CD4-positive, alpha-beta memory T cell (primary cell): ENCODE measurements at regions not wholly inside any gene's neighbourhood (a gene's known extent, or its start where the extent isn't known, plus 50 kb on each side); places are given as distances from the start of the nearest gene placed in this dataset.
"Not testable (repeated sequence)": the region's sequence is repeated elsewhere in the genome, so short reads cannot be mapped to it uniquely, and the experiment has no call there.

Experiments used
- CTCF ChIA-PET: fragments of 350-600 bp; sonication (Branson Sonifier 250); formaldehyde crosslinking; loops from one replicate; lab custom pipeline; 2021; ENCODE audit warnings: inconsistent platforms; ENCODE audit not compliant: partially characterized antibody; lab: Charles Lee
- POLR2A ChIA-PET: fragments of 350-600 bp; sonication (Branson Sonifier 250); formaldehyde crosslinking; loops from one replicate; lab custom pipeline; 2021; ENCODE audit not compliant: partially characterized antibody; lab: Charles Lee
- DNase-seq, 5 donors: peaks; one replicate each; pipeline versions ENCODE4 v3.0.0 to v3.0.0-alpha.2; 2020 to 2022; ENCODE audit warnings: mixed read lengths in 1 of 5
- H3K27ac ChIP-seq: one replicate; pipeline ENCODE4 v1.7.0; 2013; ENCODE audit warnings: low read depth, low read length
- H3K27me3 ChIP-seq: 2 replicates; pipeline ENCODE4 v1.7.0; 2013; ENCODE audit warnings: mild to moderate bottlenecking, low read length, moderate library complexity; ENCODE audit not compliant: insufficient read depth
- H3K36me3 ChIP-seq: 2 replicates; pipeline ENCODE4 v1.7.0; 2013; ENCODE audit warnings: mild to moderate bottlenecking, low read length, moderate library complexity; ENCODE audit not compliant: insufficient read depth
- H3K4me1 ChIP-seq: 2 replicates; pipeline ENCODE4 v1.7.0; 2013; ENCODE audit warnings: mild to moderate bottlenecking, low read length, moderate library complexity; ENCODE audit not compliant: insufficient read depth
- H3K4me3 ChIP-seq, 2 donors: one replicate each; pipeline ENCODE4 v1.7.0; 2013; ENCODE audit warnings: low read length in 2 of 2, mild to moderate bottlenecking in 1 of 2
- H3K9me3 ChIP-seq, 2 donors: one replicate each; pipeline ENCODE4 v1.7.0; 2013; ENCODE audit warnings: low read length in 2 of 2, control low read depth in 1 of 2; ENCODE audit not compliant: control insufficient read depth in 1 of 2
- H3K27ac Mint-ChIP-seq, 7 donors: one replicate each; pipeline ENCODE4 v1.8.0; 2020 to 2021; ENCODE audit warnings: mixed read lengths in 7 of 7, mild to moderate bottlenecking in 6 of 7, inconsistent platforms in 3 of 7, moderate library complexity in 3 of 7
- H3K27me3 Mint-ChIP-seq, 2 donors: one replicate each; pipeline ENCODE4 v1.8.0; 2020 to 2021; ENCODE audit warnings: mixed read lengths in 2 of 2
- H3K36me3 Mint-ChIP-seq, 2 donors: one replicate each; pipeline ENCODE4 v1.8.0; 2020 to 2021; ENCODE audit warnings: mixed read lengths in 2 of 2, inconsistent platforms in 1 of 2, mild to moderate bottlenecking in 1 of 2
- H3K4me1 Mint-ChIP-seq, 4 donors: one replicate each; pipeline ENCODE4 v1.8.0; 2020 to 2021; ENCODE audit warnings: mixed read lengths in 4 of 4, mild to moderate bottlenecking in 1 of 4
- H3K4me3 Mint-ChIP-seq, 8 donors: one replicate each; pipeline ENCODE4 v1.8.0; 2020 to 2021; ENCODE audit warnings: mixed read lengths in 8 of 8, mild to moderate bottlenecking in 7 of 8, moderate library complexity in 6 of 8, inconsistent platforms in 3 of 8
- H3K9me3 Mint-ChIP-seq, 8 donors: one replicate each; pipeline ENCODE4 v1.8.0; 2020 to 2021; ENCODE audit warnings: mixed read lengths in 8 of 8, mild to moderate bottlenecking in 5 of 8, inconsistent platforms in 3 of 8, moderate library complexity in 1 of 8
- intact Hi-C: fragments of 100-400 bp; cut with micrococcal nuclease; formaldehyde crosslinking; loops from one replicate; pipeline ENCODE4 v1.15.1; 2023

- H3K27ac Mint-ChIP-seq: no peak overlapping the region
- H3K4me3 ChIP-seq: no peak overlapping the region
- ChIA-PET CTCF (no interaction called here), POLR2A (no interaction called here)
- no peaks in the 10 kb centered on the region for H3K4me1 ChIP-seq
- no peak overlapping the region for H3K4me3 Mint-ChIP-seq
- intact Hi-C loops: no loop called here
- no peak overlapping the region for H3K27ac ChIP-seq
- H3K4me1 Mint-ChIP-seq: no peaks in the 10 kb centered on the region
- H3K9me3 Mint-ChIP-seq: peaks cover 0 to 4% (median 0%) of the 10 kb centered on the region in 8 donors
- no peaks in the 10 kb centered on the region for H3K27me3 Mint-ChIP-seq
- no peaks in the 10 kb centered on the region for H3K27me3 ChIP-seq
- DNase-seq: no peak
- H3K9me3 ChIP-seq: no peaks in the 10 kb centered on the region
- H3K36me3 ChIP-seq: no peaks in the 10 kb centered on the region
- H3K36me3 Mint-ChIP-seq: no peaks in the 10 kb centered on the region
Measured at GRCh38 chr12:90679674-90680073, 275.3 kb downstream of the CCER1 start.

- Histone ChIP-seq H3K4me1 (no peaks in the 10 kb centered on the region), H3K27ac (no peak overlapping the region), H3K4me3 (no peak overlapping the region), H3K36me3 (no peaks in the 10 kb centered on the region), H3K9me3 (no peaks in the 10 kb centered on the region), H3K27me3 (no peaks in the 10 kb centered on the region)
- ChIA-PET POLR2A (no interaction called here), CTCF (no interaction called here)
- Mint-ChIP-seq H3K4me3 (no peak overlapping the region), H3K27ac (no peak overlapping the region), H3K36me3 (no peaks in the 10 kb centered on the region), H3K9me3 (peaks cover 0 to 7% (median 0%) of the 10 kb centered on the region in 8 donors), H3K4me1 (no peaks in the 10 kb centered on the region), H3K27me3 (no peaks in the 10 kb centered on the region)
- DNase-seq: no peak
- intact Hi-C loops: no loop called here
Measured at GRCh38 chr12:90677552-90677951, 277.4 kb downstream of the CCER1 start.

- CTCF ChIA-PET: no interaction called here
- intact Hi-C loops: no loop called here
- H3K27me3 Mint-ChIP-seq: no peaks in the 10 kb centered on the region
- Histone ChIP-seq H3K27ac (no peak overlapping the region), H3K36me3 (no peaks in the 10 kb centered on the region), H3K4me3 (no peak overlapping the region), H3K9me3 (no peaks in the 10 kb centered on the region), H3K4me1 (no peaks in the 10 kb centered on the region), H3K27me3 (no peaks in the 10 kb centered on the region)
- peaks cover 0 to 7% (median 0%) of the 10 kb centered on the region in 8 donors for H3K9me3 Mint-ChIP-seq
- H3K27ac Mint-ChIP-seq: no peak overlapping the region
- H3K4me3 Mint-ChIP-seq: no peak overlapping the region
- no peak for DNase-seq
- POLR2A ChIA-PET: no interaction called here
- no peaks in the 10 kb centered on the region for H3K4me1 Mint-ChIP-seq
- no peaks in the 10 kb centered on the region for H3K36me3 Mint-ChIP-seq
Measured at GRCh38 chr12:90677055-90677454, 277.9 kb downstream of the CCER1 start.

- Histone ChIP-seq H3K27ac (no peak overlapping the region), H3K36me3 (no peaks in the 10 kb centered on the region), H3K4me3 (no peak overlapping the region), H3K4me1 (no peaks in the 10 kb centered on the region), H3K27me3 (no peaks in the 10 kb centered on the region), H3K9me3 (no peaks in the 10 kb centered on the region)
- no peak for DNase-seq
- Mint-ChIP-seq H3K9me3 (peaks cover 0 to 7% (median 0%) of the 10 kb centered on the region in 8 donors), H3K36me3 (no peaks in the 10 kb centered on the region), H3K4me3 (no peak overlapping the region), H3K4me1 (no peaks in the 10 kb centered on the region), H3K27ac (no peak overlapping the region), H3K27me3 (no peaks in the 10 kb centered on the region)
- POLR2A ChIA-PET: no interaction called here
- CTCF ChIA-PET: no interaction called here
- intact Hi-C loops: no loop called here
Measured at GRCh38 chr12:90675106-90675505, 279.9 kb downstream of the CCER1 start.

GRCh38 chr12:90672081-90672480 is 282.9 kb downstream of the CCER1 start:
- CTCF ChIA-PET: no interaction called here
- Histone ChIP-seq H3K4me1 (no peaks in the 10 kb centered on the region), H3K9me3 (no peaks in the 10 kb centered on the region), H3K27me3 (no peaks in the 10 kb centered on the region), H3K4me3 (no peak overlapping the region), H3K36me3 (no peaks in the 10 kb centered on the region), H3K27ac (no peak overlapping the region)
- Mint-ChIP-seq H3K4me1 (no peaks in the 10 kb centered on the region), H3K27ac (no peak overlapping the region), H3K4me3 (no peak overlapping the region), H3K36me3 (no peaks in the 10 kb centered on the region), H3K9me3 (peaks cover 0 to 5% (median 0%) of the 10 kb centered on the region in 8 donors), H3K27me3 (no peaks in the 10 kb centered on the region)
- POLR2A ChIA-PET: no interaction called here
- no peak for DNase-seq
- intact Hi-C loops: no loop called here

GRCh38 chr12:90663949-90664348 is 291.0 kb downstream of the CCER1 start:
- H3K4me3 ChIP-seq, H3K4me1 ChIP-seq, H3K9me3 Mint-ChIP-seq, CTCF ChIA-PET, DNase-seq, POLR2A ChIA-PET, H3K36me3 ChIP-seq, H3K27me3 Mint-ChIP-seq, H3K27ac Mint-ChIP-seq, H3K36me3 Mint-ChIP-seq, H3K4me3 Mint-ChIP-seq, H3K27ac ChIP-seq, H3K9me3 ChIP-seq, intact Hi-C loops, H3K27me3 ChIP-seq, H3K4me1 Mint-ChIP-seq: not testable (repeated sequence)

GRCh38 chr12:90659060-90659459 is 295.9 kb downstream of the CCER1 start:
- H3K4me3 Mint-ChIP-seq: no peak overlapping the region
- POLR2A ChIA-PET: no interaction called here
- CTCF ChIA-PET: no interaction called here
- no peak for DNase-seq
- H3K9me3 Mint-ChIP-seq: peaks cover 0 to 2% (median 0%) of the 10 kb centered on the region in 8 donors
- H3K27ac ChIP-seq: no peak overlapping the region
- no peaks in the 10 kb centered on the region for H3K27me3 Mint-ChIP-seq
- no peaks in the 10 kb centered on the region for H3K36me3 Mint-ChIP-seq
- no peak overlapping the region for H3K27ac Mint-ChIP-seq
- H3K4me1 Mint-ChIP-seq: no peaks in the 10 kb centered on the region
- no peaks in the 10 kb centered on the region for H3K27me3 ChIP-seq
- no peaks in the 10 kb centered on the region for H3K9me3 ChIP-seq
- no peaks in the 10 kb centered on the region for H3K36me3 ChIP-seq
- no peak overlapping the region for H3K4me3 ChIP-seq
- no peaks in the 10 kb centered on the region for H3K4me1 ChIP-seq
- intact Hi-C loops: no loop called here

GRCh38 chr12:90653040-90653439 is 301.9 kb downstream of the CCER1 start:
- Histone ChIP-seq H3K4me1 (no peaks in the 10 kb centered on the region), H3K27ac (no peak overlapping the region), H3K4me3 (no peak overlapping the region), H3K36me3 (no peaks in the 10 kb centered on the region), H3K9me3 (no peaks in the 10 kb centered on the region), H3K27me3 (no peaks in the 10 kb centered on the region)
- Mint-ChIP-seq H3K36me3 (no peaks in the 10 kb centered on the region), H3K4me3 (no peak overlapping the region), H3K4me1 (no peaks in the 10 kb centered on the region), H3K27me3 (no peaks in the 10 kb centered on the region), H3K27ac (no peak overlapping the region), H3K9me3 (peaks cover 0 to 2% (median 0%) of the 10 kb centered on the region in 8 donors)
- CTCF ChIA-PET: no interaction called here
- POLR2A ChIA-PET: no interaction called here
- no peak for DNase-seq
- intact Hi-C loops: no loop called here
